ENCODE measurements at regions not wholly inside any gene's neighbourhood (a gene's known extent, or its start where the extent isn't known, plus 50 kb on each side); places are given as distances from the start of the nearest gene placed in this dataset.

GRCh38 chr6:156519940-156520339 is 257.2 kb upstream of the ARID1B start:
- H3K27ac ChIP-seq, result no peak overlapping the region
- 73 to 97% (median 74%) methylated on average over 2 of the region's 2 CpGs for WGBS, 4 donors
- H3K27me3 ChIP-seq, result no peaks in the 10 kb centered on the region
- H3K4me3 ChIP-seq, result no peak overlapping the region
- H3K4me1 ChIP-seq (replicated peaks in 1 of 2), result no peaks in the 10 kb centered on the region
- intact Hi-C loops (cut with DNase I), result no loop called here
- no peaks in the 10 kb centered on the region for H3K9me3 ChIP-seq (replicated peaks in 1 of 3)
- TF ChIP-seq POLR2A (IDR thresholded peaks at IDR 0.05) (no peak), CTCF (IDR thresholded peaks at IDR 0.05) (no peak)
- H3K36me3 ChIP-seq (replicated peaks in 1 of 2), result no peaks in the 10 kb centered on the region
- no peak for DNase-seq

- H3K36me3 ChIP-seq (replicated peaks in 1 of 2), result no peaks in the 10 kb centered on the region
- intact Hi-C loops (cut with DNase I), result no loop called here
- no peak for DNase-seq
- no peaks in the 10 kb centered on the region for H3K4me1 ChIP-seq (replicated peaks in 1 of 2)
- TF ChIP-seq CTCF (IDR thresholded peaks at IDR 0.05) (no peak), POLR2A (IDR thresholded peaks at IDR 0.05) (no peak)
- WGBS, 4 donors, result 70 to 75% (median 72%) methylated on average over 6 of the region's 6 CpGs
- no peaks in the 10 kb centered on the region for H3K9me3 ChIP-seq (replicated peaks in 1 of 3)
- no peak overlapping the region for H3K4me3 ChIP-seq
- H3K27ac ChIP-seq, result no peak overlapping the region
- H3K27me3 ChIP-seq, result no peaks in the 10 kb centered on the region
These were observed 260.1 kb upstream of the ARID1B start for GRCh38 chr6:156517088-156517487.

GRCh38 chr6:156515242-156515641 is 261.9 kb upstream of the ARID1B start:
- Histone ChIP-seq H3K27ac (no peak overlapping the region), H3K9me3 (replicated peaks in 1 of 3) (no peaks in the 10 kb centered on the region), H3K27me3 (no peaks in the 10 kb centered on the region), H3K4me1 (replicated peaks in 1 of 2) (no peaks in the 10 kb centered on the region), H3K36me3 (replicated peaks in 1 of 2) (no peaks in the 10 kb centered on the region), H3K4me3 (no peak overlapping the region)
- WGBS, 4 donors, result 37 to 43% (median 40%) methylated on average over 4 of the region's 4 CpGs
- no peak for DNase-seq
- intact Hi-C loops (cut with DNase I), result no loop called here
- no peak for TF ChIP-seq POLR2A (IDR thresholded peaks at IDR 0.05)
- TF ChIP-seq CTCF (IDR thresholded peaks at IDR 0.05), result no peak

GRCh38 chr6:156513504-156513903 is 263.7 kb upstream of the ARID1B start:
- intact Hi-C loops (cut with DNase I), result no loop called here
- WGBS, 4 donors, result 67 to 85% (median 78%) methylated on average over 2 of the region's 2 CpGs
- Histone ChIP-seq H3K4me3 (no peak overlapping the region), H3K27ac (no peak overlapping the region), H3K36me3 (replicated peaks in 1 of 2) (no peaks in the 10 kb centered on the region), H3K27me3 (no peaks in the 10 kb centered on the region), H3K4me1 (replicated peaks in 1 of 2) (no peaks in the 10 kb centered on the region), H3K9me3 (replicated peaks in 1 of 3) (no peaks in the 10 kb centered on the region)
- no peak for DNase-seq
- no peak for TF ChIP-seq CTCF (IDR thresholded peaks at IDR 0.05)
